ENCODE measurements at regions not wholly inside any gene's neighbourhood (a gene's known extent, or its start where the extent isn't known, plus 50 kb on each side); places are given as distances from the start of the nearest gene placed in this dataset.
"Not testable (repeated sequence)": the region's sequence is repeated elsewhere in the genome, so short reads cannot be mapped to it uniquely, and the experiment has no call there.

DNA sequence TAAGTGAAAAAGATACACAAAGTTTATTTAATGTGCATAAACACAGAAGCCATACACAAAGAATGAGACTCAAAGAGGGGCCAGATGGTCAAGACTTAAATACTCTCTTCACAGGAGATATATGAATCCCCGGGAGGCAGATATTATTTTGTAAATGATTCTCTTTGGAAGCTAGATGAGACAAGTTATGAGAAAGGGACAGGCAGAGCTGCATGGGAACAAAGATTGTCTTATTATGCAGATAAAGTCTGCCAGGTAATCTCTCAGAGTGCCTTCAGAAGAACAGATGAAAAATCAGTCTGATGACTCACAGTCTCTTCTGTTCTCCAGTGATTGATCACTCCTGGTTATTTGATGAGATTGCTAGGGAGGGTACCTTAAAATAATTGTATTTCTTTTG is 89.0 kb downstream of the NAF1 start:
- no peak for DNase-seq

DNA sequence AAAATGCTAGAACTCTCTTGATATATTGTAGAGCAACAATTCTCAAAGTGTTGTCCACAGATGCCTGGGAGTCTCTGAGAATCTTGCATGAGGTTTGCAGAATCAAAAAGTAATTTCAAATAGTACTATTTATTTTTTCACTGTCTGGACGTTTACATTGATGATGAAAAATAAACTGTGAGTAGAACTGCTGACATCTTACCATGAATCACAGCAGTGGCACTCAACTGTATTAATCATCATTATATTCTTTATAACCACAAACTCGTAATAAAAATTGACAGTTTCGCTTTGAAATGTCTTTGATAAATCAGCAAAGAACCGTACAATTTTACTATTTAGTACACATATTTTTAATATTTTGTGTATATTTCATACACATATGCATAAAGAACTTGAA is 94.5 kb downstream of the NAF1 start:
- no peak for DNase-seq

DNA sequence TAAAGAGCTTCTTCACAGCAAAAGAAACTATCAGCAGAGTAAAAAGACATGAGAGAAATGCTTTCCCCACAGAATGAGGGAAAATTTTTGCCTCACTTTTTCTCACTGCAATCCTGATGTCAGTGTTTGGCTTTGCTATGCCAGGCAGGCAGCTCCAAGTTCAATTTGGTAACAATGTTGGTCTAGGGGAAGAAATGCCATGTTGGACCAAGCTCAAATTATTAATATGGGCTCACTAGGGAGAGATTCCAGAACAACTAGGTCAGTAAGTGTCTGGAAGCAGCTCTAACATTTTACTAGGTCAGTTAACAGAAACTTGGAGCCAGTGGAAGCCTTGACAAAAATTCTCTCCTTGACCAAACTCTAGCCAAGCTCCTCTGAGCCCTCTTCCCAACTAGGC is 95.4 kb downstream of the NAF1 start:
- DNase-seq: no peak

DNA sequence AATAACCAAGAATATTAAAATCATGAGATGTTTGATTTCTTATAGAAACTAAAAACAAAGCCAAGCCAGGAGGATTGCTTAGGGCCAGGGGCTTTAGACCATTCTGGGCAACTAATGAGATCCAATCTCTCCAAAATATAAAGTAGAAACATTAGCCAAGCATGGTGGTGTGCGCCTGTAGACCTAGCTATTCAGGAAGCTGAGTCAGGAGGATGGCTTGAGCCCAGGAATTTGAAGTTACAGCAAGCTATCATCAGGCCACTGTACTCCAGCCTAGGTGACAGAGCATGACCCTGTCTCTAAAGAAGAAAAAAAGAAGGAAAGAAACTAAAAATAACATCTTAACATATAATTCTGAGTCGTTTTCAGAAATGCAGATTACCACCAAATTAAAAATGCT is 96.7 kb downstream of the NAF1 start:
- DNase-seq: no peak

DNA sequence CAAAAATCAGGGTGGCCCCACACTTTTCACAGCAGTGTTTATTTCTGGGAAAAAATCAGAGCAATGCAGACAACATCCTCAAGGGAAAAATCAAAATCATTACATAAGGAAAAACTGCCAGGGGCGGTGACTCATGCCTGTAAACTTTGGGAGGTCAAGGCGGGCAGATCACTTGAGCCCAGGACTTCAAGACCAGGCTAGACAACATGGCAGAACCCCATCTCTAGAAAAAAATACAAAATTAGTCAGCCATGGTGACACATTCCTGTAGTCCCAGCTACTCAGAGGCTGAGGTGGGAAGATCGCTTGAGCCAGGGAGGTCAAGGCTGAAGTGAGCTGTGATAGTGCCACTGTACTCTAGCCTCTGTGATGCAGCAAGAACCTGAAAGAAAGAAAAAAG is 102.8 kb downstream of the NAF1 start:
- no peak for DNase-seq

DNA sequence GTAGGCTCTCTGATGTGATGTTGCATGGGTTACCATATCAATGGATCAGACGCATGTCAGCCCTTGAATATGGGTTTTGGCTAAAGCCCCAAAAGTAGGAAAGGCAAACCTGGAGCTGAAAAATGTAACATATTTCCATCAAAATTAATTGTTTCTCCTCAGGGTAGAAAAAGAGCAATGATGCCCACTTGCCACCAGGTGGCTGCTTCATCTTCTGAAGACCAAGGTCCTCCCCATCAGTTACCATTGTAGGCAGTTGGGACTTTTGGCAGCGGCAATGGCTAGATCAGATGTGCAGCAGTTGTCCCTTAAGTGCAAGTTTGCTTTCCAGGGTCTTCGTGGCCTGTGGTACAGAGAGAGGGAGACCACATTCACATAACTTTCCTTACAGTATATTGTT is 118.2 kb downstream of the NAF1 start:
- DNase-seq: no peak

DNA sequence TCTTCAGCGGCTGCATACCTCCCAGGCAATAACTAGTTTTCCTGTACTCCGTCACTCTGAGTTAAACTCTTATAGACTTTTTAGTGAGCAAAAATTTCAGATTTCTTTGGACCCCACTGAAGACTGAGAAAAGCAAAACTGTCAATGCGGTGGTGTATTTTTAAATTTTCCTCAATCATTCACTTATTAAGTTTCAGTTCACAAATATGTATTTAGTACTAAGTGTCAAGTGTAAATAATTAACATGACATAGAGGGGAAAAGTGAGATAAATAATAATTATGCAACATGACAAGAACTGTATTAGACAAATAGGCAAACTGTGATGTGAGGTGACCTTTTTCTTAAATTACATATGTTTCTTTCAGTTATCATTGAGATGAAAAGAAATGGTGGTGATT is 124.4 kb downstream of the NAF1 start:
- no peak for DNase-seq

DNA sequence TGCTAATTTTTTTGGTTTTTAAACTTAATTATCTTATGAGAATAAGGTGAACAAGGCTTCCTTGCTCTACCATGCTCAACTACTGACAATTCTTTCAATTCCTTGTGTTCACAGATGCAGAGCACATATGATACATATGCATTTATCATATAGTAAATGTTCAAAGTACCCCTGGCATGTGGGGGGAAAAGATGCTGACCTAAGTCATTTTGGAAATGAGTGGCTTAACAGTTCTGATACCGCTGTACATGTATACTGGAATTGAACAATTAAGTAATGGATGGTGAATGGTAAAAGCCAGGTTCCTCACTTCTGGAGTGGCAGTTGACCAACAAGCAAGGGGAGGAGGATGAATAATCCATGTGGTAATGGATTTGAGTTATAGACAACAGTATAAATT is 149.6 kb downstream of the NAF1 start:
- DNase-seq: no peak

DNA sequence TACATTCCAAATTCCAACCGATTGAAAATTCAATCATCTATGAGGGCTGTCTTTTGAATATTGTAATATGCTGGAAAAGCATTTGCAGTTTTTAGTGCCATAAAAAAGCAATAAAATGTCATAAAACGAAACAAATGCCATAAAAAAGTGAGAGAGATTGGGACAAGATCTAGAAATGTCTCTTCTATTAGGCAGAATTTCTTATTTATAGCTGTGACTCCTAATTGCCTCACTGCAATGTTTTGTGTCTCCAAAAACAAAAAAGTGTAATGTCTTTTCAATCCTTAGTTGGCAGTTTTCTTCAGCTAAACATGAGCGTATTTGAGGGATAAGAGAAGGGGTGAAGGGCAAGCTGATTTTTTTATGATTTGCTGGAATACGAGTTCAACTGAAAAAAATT is 153.9 kb downstream of the NAF1 start:
- no peak for DNase-seq

DNA sequence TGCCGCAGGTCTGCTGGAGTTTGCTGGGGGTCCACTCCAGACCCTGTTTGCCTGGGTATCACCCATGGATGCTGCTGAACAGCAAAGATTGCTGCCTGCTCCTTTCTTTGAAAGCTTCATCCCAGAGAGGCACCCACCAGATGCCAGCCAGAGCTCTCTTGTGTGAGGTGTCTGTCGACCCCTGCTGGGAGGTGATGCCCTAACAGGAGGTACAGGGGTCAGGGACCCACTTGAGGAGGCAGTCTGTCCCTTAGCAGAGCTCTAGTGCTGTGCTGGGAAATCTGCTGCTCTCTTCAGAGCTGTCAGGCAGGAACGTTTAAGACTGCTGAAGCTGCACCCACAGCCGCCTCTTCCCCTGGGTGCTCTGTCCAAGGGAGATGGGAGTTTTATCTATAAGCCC is 162.7 kb downstream of the NAF1 start:
- no peak for DNase-seq

DNA sequence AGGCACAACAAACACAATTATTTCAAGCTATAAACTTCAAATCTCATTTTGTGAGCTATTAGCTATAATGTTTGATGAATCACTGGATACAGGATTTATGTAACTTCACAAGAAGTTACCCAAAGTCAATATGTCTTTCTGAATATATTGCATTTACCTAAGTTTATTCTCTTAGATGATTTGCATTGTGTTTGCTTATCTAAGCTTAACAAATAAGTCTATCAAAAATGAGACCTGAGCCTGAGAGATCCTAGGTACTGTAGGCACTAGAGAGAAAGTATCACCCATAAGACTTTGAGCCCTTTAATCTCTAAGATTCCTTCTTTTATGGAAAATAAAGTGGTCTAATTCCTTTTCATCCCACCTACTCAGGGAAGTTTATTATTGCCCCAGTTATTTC is 178.2 kb downstream of the NAF1 start:
- DNase-seq: no peak

DNA sequence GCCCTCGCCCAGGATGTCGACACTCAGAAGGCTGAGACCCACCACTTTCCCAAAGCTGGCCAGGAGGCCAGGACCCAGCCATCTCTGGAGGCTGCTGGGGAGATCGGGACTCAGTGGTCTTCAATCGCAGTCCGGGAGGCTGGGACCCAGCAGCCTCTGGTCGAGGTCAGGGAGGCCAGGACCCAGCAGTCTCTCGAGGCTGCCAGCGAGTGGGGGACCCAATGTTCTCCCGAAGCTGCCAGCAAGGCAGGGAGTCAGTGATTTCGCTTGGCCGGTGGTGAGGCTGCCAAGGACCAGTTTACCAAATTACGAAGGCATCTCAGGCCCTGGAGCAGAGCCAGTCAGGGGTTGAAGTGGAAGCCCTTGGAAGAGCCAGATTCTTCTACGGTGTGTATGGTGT is 181.6 kb downstream of the NAF1 start:
- DNase-seq: no peak

DNA sequence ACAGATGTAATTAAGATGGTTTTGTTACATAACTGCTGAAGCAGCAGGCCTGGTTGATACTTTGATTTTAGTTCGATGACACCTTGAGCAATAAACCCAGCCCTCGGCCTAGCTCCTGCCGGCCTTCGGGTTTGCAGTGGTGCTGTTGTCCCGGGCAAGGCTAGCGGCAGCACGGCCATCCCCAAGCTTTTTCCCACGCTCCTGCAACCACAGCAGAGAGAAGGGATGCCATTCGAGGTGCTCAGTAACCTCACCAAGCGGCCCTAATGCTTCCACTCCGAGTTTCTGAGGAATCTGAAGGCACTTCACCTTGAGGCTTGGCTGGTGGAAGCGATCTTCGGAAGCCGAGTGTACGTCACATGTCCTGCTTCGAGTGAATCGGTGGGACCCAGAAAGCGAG is 182.1 kb downstream of the NAF1 start:
- DNase-seq: no peak

DNA sequence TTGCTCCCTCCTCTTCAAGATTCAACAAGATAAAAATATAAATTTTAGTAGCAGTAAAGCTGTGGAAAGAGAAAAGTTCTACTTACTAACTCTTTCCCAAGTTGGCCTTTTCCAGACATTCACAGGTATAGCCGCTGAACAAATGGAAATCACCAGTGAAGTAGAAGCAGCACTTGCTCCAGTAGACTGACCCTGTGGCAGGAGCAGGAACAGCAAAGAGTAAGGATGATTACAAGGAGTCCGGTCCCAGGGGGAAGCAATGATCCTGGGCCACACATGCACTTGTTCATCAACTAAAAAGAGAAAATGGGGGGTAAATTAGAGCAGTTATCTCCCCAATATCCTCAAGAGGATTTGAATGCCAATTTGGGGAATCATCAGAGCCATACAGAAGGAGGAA is 184.9 kb downstream of the NAF1 start:
- DNase-seq: no peak

DNA sequence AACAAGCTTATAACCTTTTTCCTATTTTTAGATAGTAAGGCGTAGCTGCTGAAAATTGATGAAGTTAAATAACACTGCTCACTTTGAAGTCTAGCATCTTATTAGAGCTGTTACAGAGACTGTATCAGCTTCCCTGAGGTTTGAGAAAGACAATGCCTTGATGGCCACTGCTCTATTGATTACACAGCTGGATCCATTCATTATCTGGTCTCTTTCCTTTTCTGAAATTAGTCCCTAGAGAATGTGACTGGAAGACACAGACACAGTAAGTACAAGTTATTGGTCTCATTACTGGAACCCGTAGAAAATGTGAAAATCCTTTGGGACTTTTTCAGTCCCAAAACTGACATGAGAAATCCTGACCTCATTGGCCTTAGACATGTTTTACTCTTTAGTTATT is 188.3 kb downstream of the NAF1 start:
- DNase-seq: no peak

DNA sequence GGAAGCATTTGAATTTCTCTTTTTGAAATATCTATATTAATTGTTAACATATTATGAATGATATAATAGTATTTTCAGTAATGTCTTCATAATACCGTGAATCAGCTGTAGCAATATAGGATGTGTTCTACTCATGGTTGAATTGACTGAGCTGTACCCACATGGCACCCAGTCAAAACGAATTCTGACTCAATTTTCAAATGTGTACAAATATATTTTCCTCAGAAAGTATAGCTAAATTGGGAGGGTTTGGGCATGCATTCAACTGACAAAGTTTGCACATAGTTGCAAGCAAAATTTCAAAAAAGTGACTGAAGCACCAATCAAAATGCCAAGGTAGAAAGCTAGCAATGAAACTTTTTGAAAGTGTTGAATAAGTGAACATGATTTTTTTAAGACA is 188.9 kb downstream of the NAF1 start:
- no peak for DNase-seq

DNA sequence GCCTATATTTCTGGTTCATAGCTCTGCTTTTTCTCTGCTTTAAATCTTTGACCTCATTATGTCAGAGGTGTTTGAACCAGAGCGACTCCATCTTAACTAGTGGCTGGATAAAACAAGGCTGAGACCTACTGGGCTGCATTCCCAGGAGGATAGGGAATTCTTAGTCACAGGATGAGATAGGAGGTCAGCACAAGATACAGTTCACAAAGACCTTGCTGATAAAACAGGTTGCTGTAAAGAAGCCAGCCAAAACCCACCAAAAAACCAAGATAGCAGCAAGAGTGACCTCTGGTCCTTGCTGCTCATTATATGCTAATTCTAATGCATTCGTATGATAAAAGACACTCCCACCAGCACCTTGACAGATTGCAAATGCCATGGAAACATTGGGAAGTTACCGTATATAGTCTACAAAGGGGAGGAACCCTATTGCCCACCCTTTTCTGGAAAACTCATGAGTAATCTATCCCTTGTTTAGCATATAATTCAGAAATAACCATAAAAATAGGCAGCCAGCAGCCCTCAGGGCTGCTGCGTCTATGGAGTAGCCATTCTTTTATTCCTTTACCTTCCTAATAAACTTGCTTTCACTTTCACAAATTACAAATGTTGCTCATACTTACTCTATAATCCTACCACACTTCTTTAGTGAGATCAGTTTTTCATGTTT is 193.9 kb downstream of the NAF1 start:
- DNase-seq: no peak

DNA sequence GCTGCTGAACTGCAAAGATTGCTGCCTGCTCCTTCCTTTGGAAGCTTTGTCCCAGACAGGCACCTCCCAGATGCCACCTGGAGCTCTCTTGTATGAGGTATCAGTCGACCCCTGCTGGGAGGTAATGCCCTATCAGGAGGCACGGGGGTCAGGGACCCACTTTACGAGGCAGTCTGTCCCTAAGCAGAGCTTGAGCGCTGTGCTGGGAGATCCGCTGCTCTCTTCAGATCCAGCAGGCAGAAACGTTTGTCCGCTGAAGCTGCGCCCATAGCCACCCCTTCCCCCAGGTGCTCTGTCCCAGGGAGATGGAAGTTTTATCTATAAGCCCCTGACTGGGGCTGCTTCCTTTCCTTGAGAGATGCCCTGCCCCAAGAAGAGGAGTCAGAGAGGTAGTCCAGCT is 197.5 kb downstream of the NAF1 start:
- DNase-seq: no peak

DNA sequence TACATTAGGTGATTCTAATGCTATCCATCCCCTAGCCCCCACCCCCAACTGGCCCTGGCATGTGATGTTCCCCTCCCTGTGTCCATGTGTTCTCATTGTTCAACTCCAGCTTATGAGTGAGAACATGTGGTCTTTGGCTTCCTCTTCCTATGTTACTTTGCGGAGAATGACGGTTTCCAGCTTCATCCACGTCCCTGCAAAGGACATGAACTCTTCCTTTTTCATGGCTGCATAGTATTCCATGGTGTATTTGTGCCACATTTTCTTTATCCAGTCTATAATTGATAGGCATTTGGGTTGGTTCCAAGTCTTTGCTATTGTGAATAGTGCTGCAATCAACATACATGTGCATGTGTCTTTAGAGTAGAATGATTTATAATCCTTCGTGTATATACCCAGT is 200.7 kb downstream of the NAF1 start:
- not testable (repeated sequence) for DNase-seq

DNA sequence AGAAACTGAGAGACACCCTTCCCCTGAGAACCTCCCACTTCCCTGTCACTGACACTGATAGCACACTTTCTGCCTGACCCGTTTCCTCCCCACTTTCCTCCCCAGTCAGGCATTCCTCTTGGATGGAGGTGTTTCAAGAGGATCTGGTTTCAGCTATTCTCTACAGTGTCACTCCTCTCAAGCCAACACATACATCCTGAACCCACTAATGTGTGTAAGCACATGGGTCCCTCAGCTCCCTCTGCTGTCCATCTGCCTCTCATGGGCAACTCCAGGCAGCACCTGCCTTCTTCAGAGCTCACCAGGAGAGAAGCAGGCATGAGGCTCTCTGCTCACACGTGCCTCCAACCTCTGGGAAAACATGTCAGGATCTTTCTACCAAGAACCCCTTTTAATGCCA is 207.6 kb downstream of the NAF1 start:
- no peak for DNase-seq

DNA sequence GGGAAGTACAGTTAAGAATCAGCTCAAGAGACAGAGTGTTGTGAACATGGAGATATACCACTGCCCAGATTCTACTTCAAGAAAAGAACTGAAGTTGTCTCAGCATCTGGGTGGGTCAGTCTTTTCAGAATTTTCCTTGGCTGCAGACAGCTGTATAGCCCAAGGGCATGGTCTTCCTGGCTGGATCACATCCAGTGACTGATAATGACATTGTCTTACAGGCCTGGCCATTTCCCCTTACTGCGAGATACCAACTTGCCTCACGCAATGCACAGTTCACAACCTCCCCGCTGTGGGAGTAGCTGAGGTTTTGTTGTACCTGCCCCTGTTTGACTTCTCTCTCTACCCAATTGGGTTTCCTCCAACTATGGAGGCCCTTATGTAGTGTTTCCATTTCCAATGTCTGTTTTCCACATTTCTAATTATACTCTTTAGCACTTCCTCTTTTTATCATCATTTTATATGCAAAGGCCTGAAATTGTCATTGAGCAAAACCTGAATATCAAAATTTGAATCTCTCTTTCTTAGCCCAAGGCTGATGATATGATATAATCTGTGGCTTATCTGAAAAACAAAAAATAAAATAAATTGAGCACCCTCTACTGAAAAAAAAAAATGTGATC is 209.1 kb downstream of the NAF1 start:
- DNase-seq: no peak

DNA sequence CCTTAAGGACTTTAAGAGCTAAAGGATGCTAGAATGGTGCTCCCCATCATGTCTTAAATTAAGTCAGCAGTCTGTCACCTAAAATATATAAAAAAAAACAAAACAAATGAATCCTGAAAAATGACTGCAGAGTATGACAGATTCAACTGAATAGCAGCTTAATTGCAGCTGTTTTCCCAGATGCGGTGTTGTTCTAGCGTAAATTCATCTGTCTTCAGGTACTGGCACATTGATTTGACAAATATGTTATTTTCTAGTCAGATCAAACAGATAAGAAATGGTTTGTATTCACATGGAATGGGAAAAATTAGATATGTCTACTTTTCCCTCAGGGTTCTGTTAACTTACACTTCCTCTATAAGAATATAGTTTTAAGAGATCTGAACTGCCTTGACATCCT is 211.7 kb downstream of the NAF1 start:
- no peak for DNase-seq

DNA sequence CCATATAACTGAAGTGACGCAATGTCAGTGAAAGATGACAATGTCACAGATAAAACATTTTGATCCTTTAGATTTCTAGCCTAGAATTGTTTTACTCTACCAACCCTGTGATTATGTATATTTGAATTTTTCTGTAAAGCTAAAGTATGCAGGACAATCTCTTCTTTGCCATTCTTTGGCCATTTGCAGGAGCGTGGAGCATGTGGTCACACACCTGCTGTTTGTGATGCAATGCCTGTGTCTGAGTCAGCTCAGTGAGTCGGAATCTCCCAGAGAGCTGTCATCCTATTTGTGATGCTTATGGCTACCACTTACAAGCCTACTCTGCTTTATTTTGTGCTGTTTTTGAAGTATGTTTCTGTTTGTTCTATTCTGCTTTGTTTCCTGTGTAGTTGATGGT is 214.5 kb downstream of the NAF1 start:
- DNase-seq: no peak

DNA sequence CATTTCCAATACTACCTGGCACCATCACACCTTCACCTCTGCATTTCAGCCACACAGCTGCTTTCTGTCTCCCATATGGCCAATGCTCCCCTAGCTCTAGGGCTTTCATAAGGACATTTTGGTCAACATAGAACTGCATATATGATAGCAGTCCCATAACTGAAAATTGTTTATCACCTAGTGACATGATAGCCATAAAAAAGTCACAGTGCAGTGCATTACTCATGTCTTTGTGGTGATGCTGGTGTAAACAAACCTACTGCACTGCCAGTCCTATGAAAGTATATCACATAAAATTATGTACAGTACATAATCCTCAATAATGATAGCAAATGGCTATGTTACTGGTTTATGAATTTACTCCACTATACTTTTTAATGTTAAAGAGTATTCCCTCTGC is 221.0 kb downstream of the NAF1 start:
- DNase-seq: no peak

DNA sequence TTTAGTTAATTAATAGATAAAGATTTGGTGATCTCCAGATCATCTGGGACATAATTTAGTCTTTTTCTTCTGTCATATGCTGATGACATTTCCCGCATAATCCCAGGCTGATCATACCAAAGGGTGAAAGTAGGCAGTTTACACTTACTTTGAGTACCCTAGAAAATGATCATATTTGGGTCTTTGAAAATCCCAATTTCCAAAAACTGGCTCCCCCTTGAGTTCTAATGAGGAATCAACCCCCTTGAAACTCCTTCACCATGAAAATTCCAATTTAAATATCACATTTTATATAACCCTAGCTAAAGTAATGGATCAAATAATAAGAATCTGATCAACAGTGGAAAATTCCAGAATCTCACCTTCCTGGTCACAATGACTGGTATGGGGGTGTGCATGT is 223.4 kb downstream of the NAF1 start:
- DNase-seq: no peak

Measured in bone marrow (tissue), 2 donors.